Colonic mucosa (tissue), 4 donors: ENCODE measurements at regions not wholly inside any gene's neighbourhood (a gene's known extent, or its start where the extent isn't known, plus 50 kb on each side); places are given as distances from the start of the nearest gene placed in this dataset.

ENCODE experiments used
- DNase-seq: peaks from one replicate; pipeline ENCODE4 v3.0.0-alpha.2; 2020
- H3K27ac ChIP-seq: fragments of 200-600 bp; one replicate; pipeline ENCODE4 v1.8.0; 2021
- H3K27me3 ChIP-seq: fragments of 200-600 bp; one replicate; pipeline ENCODE4 v1.8.0; 2021
- H3K36me3 ChIP-seq: fragments of 200-600 bp; one replicate; pipeline ENCODE4 v1.8.0; 2021
- H3K4me1 ChIP-seq: fragments of 200-600 bp; one replicate; pipeline ENCODE4 v1.8.0; 2021; ENCODE audit warnings: mild to moderate bottlenecking
- H3K4me3 ChIP-seq: fragments of 200-600 bp; one replicate; pipeline ENCODE4 v1.8.0; 2021
- H3K9ac ChIP-seq, 2 donors: one replicate each; pipeline ENCODE4 v1.7.0; 2013; ENCODE audit warnings: control low read depth in 2 of 2, low read depth in 2 of 2, low read length in 2 of 2
- H3K9me3 ChIP-seq: fragments of 200-600 bp; one replicate; pipeline ENCODE4 v1.8.0; 2021
- intact Hi-C: fragments of 100-400 bp; cut with DNase I; formaldehyde crosslinking; loops from one replicate; pipeline ENCODE4 v1.14.1; 2022
- TF ChIP-seq, protein P1 (sequence below): fragments of 200-600 bp; IDR thresholded peaks from one replicate; pipeline ENCODE4 v1.8.0; 2022; ENCODE audit warnings: antibody characterized with exemption, mild to moderate bottlenecking
- donor health status: healthy.
- donor health status: DM: no; HTN: no; CAD: no.
- donor health status: DM: no; HTN: no; CAD: no.

DNA sequence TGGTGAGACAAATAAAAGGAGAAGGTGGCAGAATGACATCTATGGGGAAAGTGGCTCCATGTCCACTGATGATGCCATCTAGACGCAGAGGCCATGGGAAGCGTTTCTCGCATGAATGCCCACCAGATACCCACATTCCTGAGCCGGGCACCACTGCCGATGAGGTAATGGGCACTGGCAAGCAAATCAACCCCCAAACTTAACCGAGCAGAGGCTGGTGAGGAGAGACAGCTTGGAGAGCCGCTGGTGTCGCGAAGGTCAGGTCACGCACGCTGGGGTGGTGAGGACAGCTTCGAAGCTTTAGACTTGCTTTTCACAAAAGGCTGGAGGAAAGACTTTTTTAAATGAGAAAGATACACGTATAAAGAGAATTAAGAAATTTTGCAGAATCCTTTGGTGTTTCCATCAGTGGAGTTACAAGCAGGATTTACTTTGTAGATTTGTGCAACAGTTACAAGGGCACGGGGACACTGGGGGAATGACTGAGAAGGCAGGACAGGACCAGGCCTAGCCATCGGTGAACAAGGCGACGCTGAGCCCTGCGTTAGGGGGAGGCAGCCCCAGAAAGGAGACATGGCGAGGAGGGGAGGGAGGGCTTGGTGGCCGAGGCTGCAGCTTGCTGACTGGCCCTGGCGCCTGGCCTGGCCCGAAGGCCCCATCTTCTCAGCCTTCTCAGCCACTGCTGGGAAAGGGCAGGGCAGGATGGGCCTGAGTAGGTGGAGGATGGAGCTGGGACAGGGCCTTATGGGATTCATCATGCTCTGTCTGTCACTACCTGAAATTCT, 83.9 kb upstream of the HDAC4 start:
- DNase-seq = no peak
- Histone ChIP-seq H3K4me1 (no peaks in the 10 kb centered on the region), H3K9me3 (no peaks in the 10 kb centered on the region), H3K27ac (no peak overlapping the region), H3K36me3 (no peaks in the 10 kb centered on the region), H3K9ac (no peak overlapping the region), H3K4me3 (no peak overlapping the region), H3K27me3 (no peaks in the 10 kb centered on the region)
- TF ChIP-seq, protein P1, sequence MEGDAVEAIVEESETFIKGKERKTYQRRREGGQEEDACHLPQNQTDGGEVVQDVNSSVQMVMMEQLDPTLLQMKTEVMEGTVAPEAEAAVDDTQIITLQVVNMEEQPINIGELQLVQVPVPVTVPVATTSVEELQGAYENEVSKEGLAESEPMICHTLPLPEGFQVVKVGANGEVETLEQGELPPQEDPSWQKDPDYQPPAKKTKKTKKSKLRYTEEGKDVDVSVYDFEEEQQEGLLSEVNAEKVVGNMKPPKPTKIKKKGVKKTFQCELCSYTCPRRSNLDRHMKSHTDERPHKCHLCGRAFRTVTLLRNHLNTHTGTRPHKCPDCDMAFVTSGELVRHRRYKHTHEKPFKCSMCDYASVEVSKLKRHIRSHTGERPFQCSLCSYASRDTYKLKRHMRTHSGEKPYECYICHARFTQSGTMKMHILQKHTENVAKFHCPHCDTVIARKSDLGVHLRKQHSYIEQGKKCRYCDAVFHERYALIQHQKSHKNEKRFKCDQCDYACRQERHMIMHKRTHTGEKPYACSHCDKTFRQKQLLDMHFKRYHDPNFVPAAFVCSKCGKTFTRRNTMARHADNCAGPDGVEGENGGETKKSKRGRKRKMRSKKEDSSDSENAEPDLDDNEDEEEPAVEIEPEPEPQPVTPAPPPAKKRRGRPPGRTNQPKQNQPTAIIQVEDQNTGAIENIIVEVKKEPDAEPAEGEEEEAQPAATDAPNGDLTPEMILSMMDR = no peak
- intact Hi-C loops = no loop called here

DNA sequence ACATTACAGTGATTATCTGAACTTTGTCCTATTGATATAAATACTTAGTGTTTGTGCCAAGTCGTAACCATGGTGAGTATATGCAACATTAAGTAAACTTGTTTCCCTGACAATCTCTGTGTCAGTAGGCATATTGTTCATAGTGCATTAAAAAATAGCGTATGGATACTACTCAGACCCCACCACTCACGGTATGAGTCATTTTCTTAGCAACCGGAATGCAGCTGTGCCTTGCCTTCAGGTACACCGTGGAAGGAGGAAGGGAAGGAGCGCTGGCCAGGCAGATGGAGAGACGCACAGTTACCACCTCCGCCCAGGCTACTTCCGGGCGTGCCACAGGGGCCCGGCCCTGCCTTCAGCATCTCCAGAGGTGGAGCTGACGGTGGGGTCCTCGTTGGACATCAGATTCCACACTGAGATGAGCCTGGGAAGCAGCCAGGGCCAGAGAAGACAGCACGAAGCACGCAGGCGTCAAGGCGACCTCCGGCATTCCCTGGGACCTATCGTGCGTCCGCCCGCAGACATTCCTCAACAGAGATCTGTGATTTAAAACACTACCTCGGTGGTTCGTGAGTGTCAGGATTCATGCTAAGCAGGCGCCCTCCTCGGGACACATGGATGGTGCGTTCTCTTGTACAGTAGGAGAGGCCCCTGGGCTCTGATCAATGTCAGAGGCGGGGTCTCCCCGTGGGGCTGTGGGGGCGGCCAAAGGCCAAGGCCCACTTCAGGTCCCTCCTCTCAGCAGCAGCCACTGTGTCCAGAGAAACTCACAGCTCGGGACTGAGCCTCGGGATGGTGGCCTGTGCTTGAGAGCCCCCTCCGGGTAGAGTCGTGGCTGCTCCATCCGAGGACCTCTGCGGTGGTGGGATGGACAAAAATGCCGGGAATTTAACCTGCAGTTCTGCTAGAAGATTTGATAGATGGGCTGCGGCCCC, 82.2 kb upstream of the HDAC4 start:
- TF ChIP-seq, protein P1 = no peak
- H3K27me3 ChIP-seq = no peaks in the 10 kb centered on the region
- H3K27ac ChIP-seq = no peak overlapping the region
- H3K9me3 ChIP-seq = no peaks in the 10 kb centered on the region
- H3K4me3 ChIP-seq = no peak overlapping the region
- no peaks in the 10 kb centered on the region for H3K36me3 ChIP-seq
- no peak for DNase-seq
- intact Hi-C loops = no loop called here
- no peak overlapping the region for H3K9ac ChIP-seq
- H3K4me1 ChIP-seq = no peaks in the 10 kb centered on the region

DNA sequence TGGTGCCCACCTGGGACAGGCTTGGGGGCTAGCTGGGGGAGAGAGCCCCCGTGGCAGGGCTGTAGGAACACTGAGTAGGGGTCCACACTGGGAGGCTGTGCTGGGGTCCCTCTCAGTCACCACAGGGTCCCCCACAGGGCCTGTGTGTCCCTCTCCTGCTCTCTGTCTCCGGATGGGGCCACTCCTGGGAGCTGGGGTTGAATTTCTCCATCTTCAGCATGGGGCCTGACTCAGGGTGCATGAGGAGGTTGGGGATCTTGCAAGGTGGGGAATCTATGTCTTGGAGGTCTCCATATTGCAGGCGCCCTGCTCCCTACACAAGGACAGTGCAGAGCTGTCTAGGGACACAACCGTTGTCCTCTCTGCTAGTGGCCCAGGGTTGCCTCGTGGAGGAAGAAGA, 78.7 kb upstream of the HDAC4 start:
- H3K9ac ChIP-seq = no peak overlapping the region
- no peaks in the 10 kb centered on the region for H3K27me3 ChIP-seq
- H3K9me3 ChIP-seq = no peaks in the 10 kb centered on the region
- no peak for DNase-seq
- TF ChIP-seq, protein P1 = no peak
- intact Hi-C loops = no loop called here
- H3K27ac ChIP-seq = no peak overlapping the region
- no peaks in the 10 kb centered on the region for H3K4me1 ChIP-seq
- H3K4me3 ChIP-seq = no peak overlapping the region
- no peaks in the 10 kb centered on the region for H3K36me3 ChIP-seq

DNA sequence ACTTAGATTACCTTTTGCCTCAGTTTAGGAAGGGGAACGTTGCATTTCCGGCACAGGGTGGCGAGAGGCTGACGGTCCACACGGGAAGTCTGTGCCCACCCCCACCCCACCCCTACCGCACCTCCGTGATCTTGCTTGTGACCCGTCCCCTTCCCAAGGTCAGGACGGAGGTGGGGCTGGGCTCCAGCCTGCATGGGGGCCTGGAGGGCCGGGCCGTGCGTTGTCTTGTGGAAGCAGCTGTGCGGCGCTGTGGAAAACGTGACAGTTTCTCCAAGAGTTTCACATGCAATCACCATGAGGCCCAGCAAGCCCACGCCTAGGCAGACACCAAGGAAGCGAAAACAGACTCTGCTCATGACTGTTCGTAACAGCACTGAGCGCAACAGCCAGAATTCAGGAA, 76.8 kb upstream of the HDAC4 start:
- H3K9ac ChIP-seq = no peak overlapping the region
- H3K27me3 ChIP-seq = no peaks in the 10 kb centered on the region
- H3K36me3 ChIP-seq = no peaks in the 10 kb centered on the region
- H3K27ac ChIP-seq = no peak overlapping the region
- DNase-seq = no peak
- TF ChIP-seq, protein P1 = no peak
- H3K4me1 ChIP-seq = no peaks in the 10 kb centered on the region
- intact Hi-C loops = no loop called here
- no peak overlapping the region for H3K4me3 ChIP-seq
- no peaks in the 10 kb centered on the region for H3K9me3 ChIP-seq

DNA sequence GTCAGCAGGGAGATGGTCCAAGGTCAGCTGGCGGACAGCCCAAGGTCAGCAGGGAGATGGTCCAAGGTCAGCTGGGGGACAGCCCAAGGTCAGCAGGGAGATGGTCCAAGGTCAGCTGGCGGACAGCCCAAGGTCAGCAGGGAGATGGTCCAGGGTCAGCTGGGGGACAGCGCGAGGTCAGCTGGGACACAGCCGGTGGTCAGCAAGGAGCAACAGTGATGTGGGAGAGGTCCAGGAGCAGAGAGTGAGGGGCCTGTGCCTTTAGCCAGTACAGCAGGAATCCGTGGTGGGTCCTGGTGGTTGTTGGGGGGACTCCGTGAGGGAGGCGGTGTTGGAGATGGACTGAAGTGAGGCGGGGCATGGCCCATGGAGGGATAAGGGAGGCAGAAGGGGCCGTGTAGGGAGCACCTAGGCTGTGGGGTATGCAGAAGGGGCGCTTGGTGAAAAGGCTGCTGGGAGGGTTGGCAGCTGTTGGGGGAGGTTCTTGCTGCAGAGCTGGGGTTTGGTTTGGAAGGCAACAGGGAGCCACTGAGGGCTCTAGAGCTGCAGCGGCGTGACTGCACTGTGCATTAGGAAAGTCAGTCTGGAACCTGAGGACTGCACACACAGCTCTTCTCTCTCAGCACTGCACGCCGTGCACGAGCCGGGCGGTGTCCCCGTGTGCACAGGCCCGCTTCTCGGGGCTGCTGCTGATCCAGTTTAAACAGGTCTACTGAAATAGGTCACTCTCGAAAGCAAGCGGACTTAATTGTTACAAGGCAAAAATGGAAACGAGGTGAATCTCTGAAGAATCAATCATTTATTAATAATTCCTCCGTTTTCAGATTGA, 76.2 kb upstream of the HDAC4 start:
- DNase-seq = no peak
- H3K4me3 ChIP-seq = no peak overlapping the region
- intact Hi-C loops = no loop called here

More for the DNA sequence above, 76.2 kb upstream of the HDAC4 start:
- TF ChIP-seq, protein P1 = no peak
- H3K27ac ChIP-seq = no peak overlapping the region
- no peaks in the 10 kb centered on the region for H3K4me1 ChIP-seq
- no peaks in the 10 kb centered on the region for H3K27me3 ChIP-seq
- H3K36me3 ChIP-seq = no peaks in the 10 kb centered on the region
- H3K9ac ChIP-seq = no peak overlapping the region
- no peaks in the 10 kb centered on the region for H3K9me3 ChIP-seq
